WTC11 (cell line): ENCODE measurements at regions not wholly inside any gene's neighbourhood (a gene's known extent, or its start where the extent isn't known, plus 50 kb on each side); places are given as distances from the start of the nearest gene placed in this dataset.
A peak's percentile ranks its signal among the peaks of the same experiment; 100 is the strongest.

Experiments
- ATAC-seq: fragments of 200-7000 bp; cut with Tn5 transposase; 2 replicates; pipeline ENCODE4 v1.10.0; 2021; ENCODE audit warnings: mild to moderate bottlenecking, moderate library complexity
- CTCF ChIA-PET: fragments of 300-600 bp; sonication (Branson Sonifier 250); formaldehyde crosslinking; loops from one replicate; lab custom pipeline; 2021; ENCODE audit warnings: antibody characterized with exemption; lab: Charles Lee
- POLR2A ChIA-PET: fragments of 350-600 bp; sonication (Branson Sonifier 250); formaldehyde crosslinking; loops from one replicate; lab custom pipeline; 2021; ENCODE audit warnings: antibody characterized with exemption; lab: Charles Lee
- DNase-seq: peaks from one replicate; pipeline ENCODE4 v3.0.0; 2021; ENCODE audit warnings: low spot score
- H3K27ac Mint-ChIP-seq: 2 replicates; pipeline ENCODE4 v1.8.0; 2021; ENCODE audit warnings: mixed read lengths
- H3K27me3 Mint-ChIP-seq: 2 replicates; pipeline ENCODE4 v1.8.0; 2021; ENCODE audit warnings: low read depth, mild to moderate bottlenecking, moderate library complexity, mixed read lengths
- H3K36me3 Mint-ChIP-seq: 2 replicates; pipeline ENCODE4 v1.8.0; 2021; ENCODE audit warnings: mixed read lengths
- H3K4me1 Mint-ChIP-seq: 2 replicates; pipeline ENCODE4 v1.8.0; 2022; ENCODE audit warnings: mixed read lengths
- H3K4me3 Mint-ChIP-seq: 2 replicates; pipeline ENCODE4 v1.8.0; 2021; ENCODE audit warnings: mild to moderate bottlenecking, moderate library complexity, mixed read lengths
- H3K9me3 Mint-ChIP-seq: 2 replicates; pipeline ENCODE4 v1.8.0; 2021; ENCODE audit warnings: mixed read lengths
- ATF1 ChIP-seq: sonication (generic); formaldehyde crosslinking; IDR thresholded peaks from 2 replicates; pipeline ENCODE4 v1.8.1; 2023; ENCODE audit warnings: mild to moderate bottlenecking, moderate library complexity, missing genetic modification reagents
- EMX1 ChIP-seq: fragments of 250-450 bp; sonication (Bioruptor Pico); IDR thresholded peaks from 2 replicates; pipeline ENCODE4 v1.8.0; 2021; ENCODE audit warnings: mild to moderate bottlenecking
- ETV6 ChIP-seq: sonication (generic); formaldehyde crosslinking; IDR thresholded peaks from 2 replicates; pipeline ENCODE4 v1.8.1; 2022; ENCODE audit warnings: mild to moderate bottlenecking, missing genetic modification reagents
- FOXJ3 ChIP-seq: sonication (generic); formaldehyde crosslinking; IDR thresholded peaks from 2 replicates; pipeline ENCODE4 v1.9.0; 2021; ENCODE audit warnings: missing genetic modification reagents, mild to moderate bottlenecking, borderline replicate concordance
- FOXP4 ChIP-seq: sonication (generic); formaldehyde crosslinking; IDR thresholded peaks from 2 replicates; pipeline ENCODE4 v1.8.0; 2022; ENCODE audit warnings: mild to moderate bottlenecking, missing genetic modification reagents
- GABPB1 ChIP-seq: sonication (generic); formaldehyde crosslinking; IDR thresholded peaks from 2 replicates; pipeline ENCODE4 v1.8.1; 2023; ENCODE audit warnings: mild to moderate bottlenecking, missing genetic modification reagents
- GRHL2 ChIP-seq: fragments of 250-450 bp; sonication (Bioruptor Pico); IDR thresholded peaks from 2 replicates; pipeline ENCODE4 v1.8.0; 2022; ENCODE audit warnings: mild to moderate bottlenecking, moderate library complexity; ENCODE audit not compliant: insufficient replicate concordance, severe bottlenecking
- MXD4 ChIP-seq: fragments of 250-450 bp; sonication (Bioruptor Pico); IDR thresholded peaks from 2 replicates; pipeline ENCODE4 v1.8.0; 2021; ENCODE audit warnings: mild to moderate bottlenecking, moderate library complexity, borderline replicate concordance
- PRDM15 ChIP-seq: sonication (generic); formaldehyde crosslinking; IDR thresholded peaks from 2 replicates; pipeline ENCODE4 v1.8.0; 2022; ENCODE audit warnings: missing genetic modification reagents
- PREB ChIP-seq: sonication (generic); formaldehyde crosslinking; IDR thresholded peaks from 2 replicates; pipeline ENCODE4 v1.8.1; 2022; ENCODE audit warnings: mild to moderate bottlenecking, missing genetic modification reagents, moderate library complexity, borderline replicate concordance
- SMAD4 ChIP-seq: sonication (generic); formaldehyde crosslinking; IDR thresholded peaks from 2 replicates; pipeline ENCODE4 v1.8.0; 2022; ENCODE audit warnings: mild to moderate bottlenecking, missing genetic modification reagents
- STAT6 ChIP-seq: sonication (generic); formaldehyde crosslinking; conservative IDR thresholded peaks from 2 replicates; pipeline ENCODE4 v1.8.1; 2023; ENCODE audit warnings: mild to moderate bottlenecking, low read depth, missing genetic modification reagents, moderate library complexity
- ZNF121 ChIP-seq: sonication (generic); formaldehyde crosslinking; IDR thresholded peaks from 2 replicates; pipeline ENCODE4 v1.8.0; 2023; ENCODE audit warnings: missing genetic modification reagents
- ZNF232 ChIP-seq: sonication (generic); formaldehyde crosslinking; IDR thresholded peaks from 2 replicates; pipeline ENCODE4 v1.8.0; 2022; ENCODE audit warnings: mild to moderate bottlenecking, missing genetic modification reagents
- ZNF281 ChIP-seq: sonication (generic); formaldehyde crosslinking; IDR thresholded peaks from 2 replicates; pipeline ENCODE4 v1.8.0; 2023; ENCODE audit warnings: mild to moderate bottlenecking, missing genetic modification reagents
- ZNF396 ChIP-seq: fragments of 250-450 bp; sonication (Bioruptor Pico); IDR thresholded peaks from 2 replicates; pipeline ENCODE4 v1.8.0; 2021; ENCODE audit warnings: mild to moderate bottlenecking, moderate library complexity, borderline replicate concordance
- ZNF532 ChIP-seq: fragments of 250-450 bp; sonication (Bioruptor Pico); IDR thresholded peaks from 2 replicates; pipeline ENCODE4 v1.9.0; 2021; ENCODE audit warnings: mild to moderate bottlenecking, borderline replicate concordance
- TF ChIP-seq, protein P1 (sequence below): sonication (generic); formaldehyde crosslinking; IDR thresholded peaks from 2 replicates; pipeline ENCODE4 v1.8.1; 2022; ENCODE audit warnings: mild to moderate bottlenecking, moderate library complexity, missing genetic modification reagents

- TF ChIP-seq ZNF532 (CRISPR knock-in tag) (no peak), FOXP4 (CRISPR knock-in tag) (no peak), EMX1 (no peak), ZNF121 (CRISPR knock-in tag) (no peak), GRHL2 (CRISPR knock-in tag) (no peak), PREB (CRISPR knock-in tag) (no peak), STAT6 (CRISPR knock-in tag) (no peak), ATF1 (no peak)
- TF ChIP-seq, protein P1, sequence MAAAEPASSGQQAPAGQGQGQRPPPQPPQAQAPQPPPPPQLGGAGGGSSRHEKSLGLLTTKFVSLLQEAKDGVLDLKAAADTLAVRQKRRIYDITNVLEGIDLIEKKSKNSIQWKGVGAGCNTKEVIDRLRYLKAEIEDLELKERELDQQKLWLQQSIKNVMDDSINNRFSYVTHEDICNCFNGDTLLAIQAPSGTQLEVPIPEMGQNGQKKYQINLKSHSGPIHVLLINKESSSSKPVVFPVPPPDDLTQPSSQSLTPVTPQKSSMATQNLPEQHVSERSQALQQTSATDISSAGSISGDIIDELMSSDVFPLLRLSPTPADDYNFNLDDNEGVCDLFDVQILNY (CRISPR knock-in tag) = no peak
- CTCF ChIA-PET = interaction anchor here (0.5 kb wide), 1 partner anchor 1993 kb away, joined by 3 read pairs; no protein-coding TSS in a partner anchor
- H3K4me3 Mint-ChIP-seq = no peak overlapping the region
- no peaks in the 10 kb centered on the region for H3K36me3 Mint-ChIP-seq
- ATAC-seq (peak; percentile 38), DNase-seq (no peak)
- H3K27ac Mint-ChIP-seq = no peak overlapping the region
- no peaks in the 10 kb centered on the region for H3K27me3 Mint-ChIP-seq
- POLR2A ChIA-PET = no interaction called here
- peaks cover 14% of the 10 kb centered on the region for H3K4me1 Mint-ChIP-seq
- H3K9me3 Mint-ChIP-seq = no peaks in the 10 kb centered on the region
Measured at GRCh38 chr4:62510228-62510627, 1310.1 kb downstream of the ADGRL3 start.

DNA sequence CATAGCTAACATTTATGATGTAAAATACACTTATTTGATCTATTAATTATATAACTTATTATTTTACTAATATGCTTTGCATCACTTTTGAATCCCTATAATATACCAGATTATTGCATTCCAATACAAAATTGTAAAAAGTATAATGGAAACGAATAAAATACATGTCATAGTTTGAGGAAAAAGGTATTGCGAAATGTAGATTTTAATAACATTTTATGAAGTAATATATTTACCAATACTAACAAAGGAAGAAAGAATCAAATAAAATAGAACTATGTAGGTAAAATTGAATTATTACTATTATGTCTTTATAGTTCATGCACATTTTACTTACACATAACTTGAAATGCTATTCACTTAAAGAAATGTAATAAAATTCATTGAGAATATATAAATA is 1300.2 kb downstream of the ADGRL3 start:
- POLR2A ChIA-PET = no interaction called here
- Mint-ChIP-seq H3K27me3 (no peaks in the 10 kb centered on the region), H3K36me3 (no peaks in the 10 kb centered on the region), H3K27ac (no peak overlapping the region), H3K4me1 (no peaks in the 10 kb centered on the region), H3K9me3 (no peaks in the 10 kb centered on the region), H3K4me3 (no peak overlapping the region)
- DNase-seq = no peak
- ATAC-seq = no peak
- CTCF ChIA-PET = no interaction called here
- no peak for TF ChIP-seq ZNF281 (CRISPR knock-in tag)
- no peak for TF ChIP-seq PRDM15
- no peak for TF ChIP-seq ZNF396 (CRISPR knock-in tag)
- TF ChIP-seq SMAD4 (CRISPR knock-in tag) = no peak
- TF ChIP-seq MXD4 (CRISPR knock-in tag) = no peak
- TF ChIP-seq GABPB1 (CRISPR knock-in tag) = no peak
- no peak for TF ChIP-seq ZNF232
- no peak for TF ChIP-seq ETV6
- no peak for TF ChIP-seq FOXJ3 (CRISPR knock-in tag)
